Skeletal muscle satellite cell (primary cell): ENCODE measurements at regions not wholly inside any gene's neighbourhood (a gene's known extent, or its start where the extent isn't known, plus 50 kb on each side); places are given as distances from the start of the nearest gene placed in this dataset.

Experiments
- H3K27me3 ChIP-seq: 2 replicates; pipeline ENCODE4 v1.7.0; 2013; ENCODE audit warnings: low read length; ENCODE audit not compliant: control insufficient read depth, insufficient read depth
- H3K36me3 ChIP-seq: 2 replicates; pipeline ENCODE4 v1.7.0; 2013; ENCODE audit warnings: mild to moderate bottlenecking, control low read depth, low read length; ENCODE audit not compliant: insufficient read depth
- H3K4me1 ChIP-seq: 2 replicates; pipeline ENCODE4 v1.7.0; 2013; ENCODE audit warnings: low read length; ENCODE audit not compliant: control insufficient read depth, insufficient read depth
- H3K4me2 ChIP-seq: 2 replicates; pipeline ENCODE4 v1.7.0; 2013; ENCODE audit warnings: mild to moderate bottlenecking, low read length
- H3K4me3 ChIP-seq: 2 replicates; pipeline ENCODE4 v1.7.0; 2013; ENCODE audit warnings: low read length
- H3K9ac ChIP-seq: 2 replicates; pipeline ENCODE4 v1.7.0; 2013; ENCODE audit warnings: mild to moderate bottlenecking, low read depth, low read length, moderate library complexity
- H3K9me3 ChIP-seq: replicated peaks from 2 replicates; pipeline ENCODE4 v1.7.0; 2013; ENCODE audit warnings: mild to moderate bottlenecking, control low read depth, low read length

DNA sequence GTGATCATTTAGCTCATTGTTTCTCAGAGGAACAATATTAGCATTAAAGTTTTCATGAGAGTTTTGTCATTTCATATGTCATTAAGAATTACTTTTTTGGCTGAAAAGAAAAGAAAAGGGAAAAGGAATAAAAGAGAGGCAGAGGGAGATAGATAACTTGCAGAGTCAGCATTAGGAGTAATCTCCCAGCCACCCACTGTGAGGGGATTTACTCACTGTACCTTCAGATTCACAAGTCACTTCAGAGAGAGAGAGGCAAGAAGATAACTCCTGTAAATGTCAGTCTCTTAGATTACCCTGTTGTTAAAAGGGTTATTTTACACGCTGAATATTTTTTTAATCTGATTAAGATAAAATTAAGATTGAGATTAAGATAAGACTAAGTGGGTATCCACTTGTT lies 125.2 kb downstream of the POU4F1 start:
- H3K4me2 ChIP-seq: no peak overlapping the region
- H3K9me3 ChIP-seq: no peaks in the 10 kb centered on the region
- H3K36me3 ChIP-seq: no peaks in the 10 kb centered on the region
- no peak overlapping the region for H3K4me3 ChIP-seq
- no peak overlapping the region for H3K9ac ChIP-seq
- no peaks in the 10 kb centered on the region for H3K27me3 ChIP-seq
- H3K4me1 ChIP-seq: no peaks in the 10 kb centered on the region

DNA sequence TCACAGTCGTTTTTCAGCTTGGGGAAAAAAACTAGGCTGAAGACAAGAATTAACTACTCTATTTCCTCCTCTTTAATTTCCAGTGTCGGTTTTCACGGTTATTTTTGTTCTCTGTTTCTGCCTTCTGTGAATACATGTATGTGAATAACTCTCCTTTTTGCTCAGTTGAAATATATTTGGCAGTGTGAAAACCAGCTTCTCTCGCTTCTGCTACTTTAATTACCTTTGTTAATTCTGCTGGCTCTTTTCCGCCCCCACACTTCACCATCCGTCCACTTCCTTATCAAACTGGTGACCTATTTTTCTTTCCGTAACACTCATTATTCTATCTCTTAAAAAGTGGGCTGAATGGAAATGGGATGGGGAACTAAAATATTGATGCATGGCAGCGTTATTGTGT lies 126.4 kb downstream of the POU4F1 start:
- Histone ChIP-seq H3K4me2 (no peak overlapping the region), H3K27me3 (no peaks in the 10 kb centered on the region), H3K4me3 (no peak overlapping the region), H3K36me3 (no peaks in the 10 kb centered on the region), H3K9me3 (no peaks in the 10 kb centered on the region), H3K4me1 (no peaks in the 10 kb centered on the region), H3K9ac (no peak overlapping the region)

DNA sequence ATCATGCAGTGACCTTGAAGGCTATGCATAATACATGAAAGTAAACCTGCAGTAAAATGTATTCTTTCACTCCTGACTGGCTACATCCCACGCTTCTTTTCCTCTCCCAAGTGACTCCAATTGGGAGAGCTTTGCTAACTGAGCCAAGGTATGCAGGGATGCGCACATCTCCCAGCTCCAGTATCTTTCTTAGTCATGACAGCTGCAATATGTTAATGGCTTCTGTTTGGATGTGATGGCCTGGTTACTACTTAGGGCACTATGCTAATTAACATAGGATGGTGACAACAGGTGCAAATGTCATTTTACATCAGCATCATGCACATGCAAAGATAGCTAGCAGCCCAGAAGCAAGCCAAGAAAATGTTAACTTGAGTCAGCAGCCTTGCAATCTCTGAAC lies 134.7 kb downstream of the POU4F1 start:
- Histone ChIP-seq H3K9ac (no peak overlapping the region), H3K4me1 (no peaks in the 10 kb centered on the region)

DNA sequence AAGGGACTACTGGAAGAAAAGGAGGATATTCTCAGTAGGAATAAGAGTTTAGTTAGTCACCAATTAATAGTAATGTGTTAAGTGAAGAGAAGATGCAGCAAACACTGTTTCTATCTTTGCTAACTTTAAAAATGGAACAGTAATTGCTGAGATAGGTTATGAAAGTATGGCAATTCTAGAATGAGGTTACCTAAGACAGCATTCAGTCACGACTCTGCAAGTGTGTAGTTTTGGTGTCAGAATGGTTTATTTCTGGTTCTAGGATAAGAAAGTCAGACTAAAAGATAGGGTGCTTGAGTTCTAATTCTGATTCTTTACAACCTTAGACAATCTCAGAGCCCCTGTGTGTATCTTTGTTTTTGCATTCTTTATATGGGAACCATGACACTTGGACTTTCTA lies 138.1 kb downstream of the POU4F1 start:
- H3K4me1 ChIP-seq: no peaks in the 10 kb centered on the region
- no peak overlapping the region for H3K9ac ChIP-seq
- H3K4me2 ChIP-seq: no peak overlapping the region
- H3K4me3 ChIP-seq: no peak overlapping the region
- no peaks in the 10 kb centered on the region for H3K9me3 ChIP-seq
- H3K36me3 ChIP-seq: no peaks in the 10 kb centered on the region
- no peaks in the 10 kb centered on the region for H3K27me3 ChIP-seq

More for the DNA sequence above, 134.7 kb downstream of the POU4F1 start:
- H3K4me3 ChIP-seq: no peak overlapping the region
- H3K9me3 ChIP-seq: no peaks in the 10 kb centered on the region
- H3K36me3 ChIP-seq: no peaks in the 10 kb centered on the region
- no peaks in the 10 kb centered on the region for H3K27me3 ChIP-seq
- no peak overlapping the region for H3K4me2 ChIP-seq

DNA sequence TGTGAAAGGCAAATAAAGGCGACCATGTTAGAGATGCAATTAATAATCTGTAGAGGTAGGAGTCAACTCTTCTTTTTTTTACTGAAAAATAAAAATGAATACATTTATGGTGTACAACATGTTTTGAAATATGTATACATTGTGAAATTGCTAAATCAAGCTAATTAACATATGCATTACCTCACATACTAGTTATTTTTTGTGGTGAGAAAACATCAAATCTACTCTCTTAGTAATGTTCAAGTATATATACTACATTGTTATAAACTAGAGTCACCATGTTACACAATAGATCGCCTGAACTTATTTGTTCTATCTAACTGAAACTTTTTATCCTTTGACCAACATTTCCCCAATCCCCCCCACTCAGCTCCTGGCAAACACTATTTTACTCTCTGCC lies 143.2 kb downstream of the POU4F1 start:
- H3K27me3 ChIP-seq: no peaks in the 10 kb centered on the region
- no peaks in the 10 kb centered on the region for H3K9me3 ChIP-seq
- H3K4me3 ChIP-seq: no peak overlapping the region
- no peaks in the 10 kb centered on the region for H3K36me3 ChIP-seq
- H3K4me1 ChIP-seq: no peaks in the 10 kb centered on the region
- H3K9ac ChIP-seq: no peak overlapping the region
- H3K4me2 ChIP-seq: no peak overlapping the region

DNA sequence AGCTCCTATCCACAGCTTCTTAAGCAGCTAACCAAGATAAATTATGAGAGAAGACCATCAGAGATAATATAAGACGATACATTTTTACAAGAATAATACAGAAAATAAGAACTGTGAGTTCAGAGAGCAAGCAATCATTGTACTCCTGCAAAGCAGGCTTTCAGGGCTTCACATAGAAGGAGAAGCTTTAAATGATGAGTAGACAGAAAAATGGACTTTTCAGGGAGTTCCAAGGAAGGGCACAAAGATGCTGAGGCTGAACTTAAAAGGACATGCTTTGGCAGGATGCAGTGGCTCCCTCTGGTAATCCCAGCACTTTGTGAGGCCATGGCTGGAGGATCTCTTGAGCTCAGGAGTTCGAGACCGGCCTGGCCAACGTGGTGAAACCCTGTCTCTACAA lies 159.5 kb downstream of the POU4F1 start:
- Histone ChIP-seq H3K4me3 (no peak overlapping the region), H3K4me2 (no peak overlapping the region), H3K9ac (no peak overlapping the region), H3K9me3 (no peaks in the 10 kb centered on the region), H3K27me3 (no peaks in the 10 kb centered on the region), H3K36me3 (no peaks in the 10 kb centered on the region), H3K4me1 (no peaks in the 10 kb centered on the region)

DNA sequence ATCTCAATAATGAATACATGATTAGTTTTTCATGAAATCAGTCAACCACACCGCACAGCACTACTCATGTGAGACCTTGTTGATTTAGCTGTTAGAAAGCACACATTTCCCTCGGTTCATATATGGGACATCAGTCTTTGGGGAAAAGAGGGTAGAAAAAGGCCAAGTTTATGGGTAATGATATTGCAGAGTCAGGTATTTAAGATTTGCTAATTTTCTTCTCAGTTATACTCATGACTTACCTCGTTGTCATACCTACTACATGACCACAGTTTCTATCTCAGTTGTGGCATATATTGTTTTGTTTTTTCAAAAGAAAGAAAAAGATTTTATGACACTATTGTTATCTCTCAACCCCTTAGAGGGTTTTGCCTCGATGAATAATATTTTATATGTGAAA lies 165.6 kb downstream of the POU4F1 start:
- no peak overlapping the region for H3K4me3 ChIP-seq
- H3K4me2 ChIP-seq: no peak overlapping the region
- H3K9ac ChIP-seq: no peak overlapping the region
- H3K36me3 ChIP-seq: no peaks in the 10 kb centered on the region
- no peaks in the 10 kb centered on the region for H3K4me1 ChIP-seq
- H3K9me3 ChIP-seq: no peaks in the 10 kb centered on the region
- H3K27me3 ChIP-seq: no peaks in the 10 kb centered on the region

DNA sequence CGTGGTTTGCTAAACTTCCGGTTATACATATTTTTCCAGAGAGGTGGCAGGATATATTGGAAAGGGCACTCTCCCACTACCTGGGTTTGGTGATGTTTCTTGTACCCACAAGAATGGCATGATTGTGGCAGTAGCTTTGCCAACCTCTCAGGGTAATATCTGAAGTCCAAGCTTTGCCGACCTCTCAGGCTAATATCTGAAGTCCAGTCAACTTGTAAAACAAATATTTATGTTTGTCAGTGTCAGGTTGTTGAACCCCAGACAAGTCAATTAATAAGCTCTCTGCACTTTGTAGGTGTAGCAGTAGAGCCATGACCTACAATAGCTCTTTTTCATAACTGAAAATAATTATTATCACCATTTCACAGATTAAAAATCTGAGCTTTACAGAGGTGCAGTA lies 167.0 kb downstream of the POU4F1 start:
- Histone ChIP-seq H3K4me3 (no peak overlapping the region), H3K9ac (no peak overlapping the region), H3K27me3 (no peaks in the 10 kb centered on the region), H3K9me3 (no peaks in the 10 kb centered on the region), H3K4me1 (no peaks in the 10 kb centered on the region), H3K4me2 (no peak overlapping the region), H3K36me3 (no peaks in the 10 kb centered on the region)

DNA sequence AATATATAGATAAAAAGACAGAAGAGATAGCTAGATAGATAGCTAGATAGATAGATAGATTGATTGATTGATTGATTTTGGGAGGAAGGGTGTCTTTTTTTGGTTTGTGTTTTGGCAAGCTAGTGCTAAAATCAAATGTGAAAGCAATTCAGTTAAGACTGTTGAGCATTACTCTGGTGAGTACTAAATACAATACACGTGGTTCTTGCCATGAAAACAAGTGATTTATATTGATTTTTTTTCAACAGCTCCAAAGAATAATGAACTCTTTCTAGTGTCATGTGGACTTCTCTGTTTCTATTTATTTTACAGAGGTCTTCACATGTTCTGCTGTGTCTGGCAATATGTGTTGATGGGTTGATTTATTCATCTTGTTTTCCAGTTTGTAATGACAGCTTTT lies 172.0 kb downstream of the POU4F1 start:
- no peak overlapping the region for H3K4me3 ChIP-seq
- H3K4me1 ChIP-seq: no peaks in the 10 kb centered on the region
- H3K36me3 ChIP-seq: no peaks in the 10 kb centered on the region
- H3K9ac ChIP-seq: no peak overlapping the region
- no peaks in the 10 kb centered on the region for H3K9me3 ChIP-seq
- no peaks in the 10 kb centered on the region for H3K27me3 ChIP-seq
- no peak overlapping the region for H3K4me2 ChIP-seq

DNA sequence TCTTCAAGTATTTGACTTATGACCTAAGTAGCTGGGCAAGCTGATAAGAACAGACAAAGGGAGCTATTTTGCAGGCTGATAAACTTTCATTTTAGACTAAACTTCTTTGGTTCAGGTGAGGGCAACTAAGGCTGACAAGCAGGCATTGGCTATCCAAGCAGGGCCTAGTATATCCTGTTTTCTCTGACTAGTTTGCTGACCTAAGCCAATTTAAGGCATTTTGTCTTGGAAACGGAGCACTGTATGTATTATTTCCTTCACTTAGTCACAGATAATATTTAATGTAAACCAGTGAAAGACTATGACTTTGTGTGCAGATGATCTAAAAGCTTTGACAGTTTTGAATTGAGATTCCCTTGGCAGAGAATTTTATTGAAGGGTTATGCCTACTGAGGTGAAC lies 172.5 kb downstream of the POU4F1 start:
- Histone ChIP-seq H3K36me3 (no peaks in the 10 kb centered on the region), H3K27me3 (no peaks in the 10 kb centered on the region), H3K9ac (no peak overlapping the region), H3K4me1 (no peaks in the 10 kb centered on the region), H3K4me3 (no peak overlapping the region), H3K9me3 (no peaks in the 10 kb centered on the region), H3K4me2 (no peak overlapping the region)

DNA sequence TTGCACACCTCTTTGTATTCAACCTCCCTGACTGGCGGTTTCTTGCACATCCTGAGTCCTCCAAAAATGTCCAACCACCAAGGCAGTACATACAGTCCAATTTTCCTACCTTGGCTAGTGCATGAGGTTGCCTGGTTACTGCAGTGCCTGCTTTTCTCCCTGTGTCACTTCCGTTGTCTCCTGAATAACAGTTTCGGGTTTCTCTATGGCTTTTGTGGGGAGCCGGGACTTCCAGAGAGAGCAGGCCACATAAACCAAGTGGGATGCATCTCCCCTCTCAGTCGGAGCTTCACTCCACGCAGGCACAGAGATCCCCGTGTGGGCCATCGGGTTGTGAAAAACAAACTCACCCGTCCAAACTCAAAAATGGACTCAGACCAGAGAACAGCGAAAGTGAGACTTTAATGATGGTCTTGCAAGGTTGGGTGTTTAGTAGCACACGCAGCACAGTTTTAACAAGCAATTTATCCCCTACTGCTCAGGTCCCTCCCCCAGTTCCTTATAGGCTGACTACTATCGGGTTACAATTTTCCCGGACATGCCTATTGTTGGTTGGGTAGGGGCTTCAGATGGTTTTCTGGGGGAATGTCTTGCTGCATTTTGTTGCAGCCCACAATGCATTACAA lies 173.1 kb downstream of the POU4F1 start:
- Histone ChIP-seq H3K36me3 (no peaks in the 10 kb centered on the region), H3K4me1 (no peaks in the 10 kb centered on the region), H3K4me2 (no peak overlapping the region), H3K4me3 (no peak overlapping the region), H3K27me3 (no peaks in the 10 kb centered on the region), H3K9me3 (no peaks in the 10 kb centered on the region), H3K9ac (no peak overlapping the region)

DNA sequence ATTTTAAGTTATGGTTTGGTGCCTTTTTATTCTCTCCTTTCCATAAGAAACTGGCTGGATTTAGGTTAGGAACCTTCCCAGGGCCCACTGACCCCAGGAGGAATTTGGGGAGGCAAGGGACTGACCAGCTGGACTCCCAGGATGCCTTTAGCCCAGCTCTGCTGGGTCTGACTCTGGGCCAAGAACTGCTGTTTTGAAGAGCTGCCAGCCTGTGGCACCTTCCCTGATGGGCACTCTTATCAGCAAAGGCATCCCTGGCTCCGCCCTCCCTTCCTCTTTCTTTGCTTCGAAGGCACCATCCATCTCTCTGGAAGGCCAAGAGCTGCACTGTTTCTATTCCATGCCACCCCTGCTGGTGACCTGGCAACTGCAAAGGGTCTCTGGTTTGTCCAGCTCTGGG lies 174.7 kb downstream of the POU4F1 start:
- no peak overlapping the region for H3K4me3 ChIP-seq
- no peaks in the 10 kb centered on the region for H3K36me3 ChIP-seq
- no peak overlapping the region for H3K4me2 ChIP-seq
- H3K9ac ChIP-seq: no peak overlapping the region
- H3K27me3 ChIP-seq: no peaks in the 10 kb centered on the region
- H3K4me1 ChIP-seq: no peaks in the 10 kb centered on the region
- H3K9me3 ChIP-seq: no peaks in the 10 kb centered on the region
